Spleen (tissue), 7 donors: ENCODE measurements at regions not wholly inside any gene's neighbourhood (a gene's known extent, or its start where the extent isn't known, plus 50 kb on each side); places are given as distances from the start of the nearest gene placed in this dataset.

Source experiments
- POLR2A ChIP-seq, 3 donors: fragments of 450-650 bp; IDR thresholded peaks; one replicate each; pipeline ENCODE4 v1.5.1; 2017; ENCODE audit warnings: antibody characterized with exemption in 3 of 3, mild to moderate bottlenecking in 1 of 3
- POLR2AphosphoS5 ChIP-seq, 3 donors: sonication (generic); formaldehyde crosslinking; IDR thresholded peaks; one replicate each; pipeline ENCODE4 v1.5.1; 2017; ENCODE audit warnings: antibody characterized with exemption in 3 of 3
- TF ChIP-seq, protein P1 (sequence below), 11 experiments: fragments of 200-600 bp in 7 of 11; fragments of 450-650 bp in 4 of 11; sonication (generic) in 4 of 11; IDR thresholded peaks in 8 of 11; conservative IDR thresholded peaks in 3 of 11; 1 replicate in 7 of 11; 2 replicates in 4 of 11; pipeline versions ENCODE4 v1.4.0 to v1.8.0; 2016 to 2021; ENCODE audit warnings: antibody characterized with exemption in 11 of 11, inconsistent platforms in 4 of 11, mild to moderate bottlenecking in 1 of 11
- donor health status: DM: no; HTN: no; CAD: no; lungs with moderate emphysema.
- donor health status: DM: no; HTN: no; CAD: no.
- donor health status: DM: no; HTN: no; CAD: no.

DNA sequence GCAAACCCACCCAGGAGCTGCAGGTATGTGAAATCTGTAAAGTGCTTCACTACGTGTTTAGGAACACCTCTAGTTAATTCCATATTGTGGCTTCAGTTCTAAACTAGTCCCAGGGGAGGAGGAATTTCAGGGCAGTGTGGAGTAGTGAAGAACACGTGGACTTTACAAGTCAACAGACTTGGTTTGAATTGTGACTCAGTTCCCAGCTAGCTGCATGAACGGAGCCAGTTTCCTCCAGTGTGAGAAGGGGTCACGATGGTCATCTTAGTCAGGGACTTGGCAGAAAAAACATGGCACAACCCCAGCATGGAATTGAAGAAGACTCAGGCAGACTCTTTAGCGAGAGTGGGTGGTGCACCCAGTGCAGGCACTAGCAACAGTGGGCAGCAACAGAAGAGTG lies 175.7 kb upstream of the UBL3 start:
- TF ChIP-seq, protein P1, sequence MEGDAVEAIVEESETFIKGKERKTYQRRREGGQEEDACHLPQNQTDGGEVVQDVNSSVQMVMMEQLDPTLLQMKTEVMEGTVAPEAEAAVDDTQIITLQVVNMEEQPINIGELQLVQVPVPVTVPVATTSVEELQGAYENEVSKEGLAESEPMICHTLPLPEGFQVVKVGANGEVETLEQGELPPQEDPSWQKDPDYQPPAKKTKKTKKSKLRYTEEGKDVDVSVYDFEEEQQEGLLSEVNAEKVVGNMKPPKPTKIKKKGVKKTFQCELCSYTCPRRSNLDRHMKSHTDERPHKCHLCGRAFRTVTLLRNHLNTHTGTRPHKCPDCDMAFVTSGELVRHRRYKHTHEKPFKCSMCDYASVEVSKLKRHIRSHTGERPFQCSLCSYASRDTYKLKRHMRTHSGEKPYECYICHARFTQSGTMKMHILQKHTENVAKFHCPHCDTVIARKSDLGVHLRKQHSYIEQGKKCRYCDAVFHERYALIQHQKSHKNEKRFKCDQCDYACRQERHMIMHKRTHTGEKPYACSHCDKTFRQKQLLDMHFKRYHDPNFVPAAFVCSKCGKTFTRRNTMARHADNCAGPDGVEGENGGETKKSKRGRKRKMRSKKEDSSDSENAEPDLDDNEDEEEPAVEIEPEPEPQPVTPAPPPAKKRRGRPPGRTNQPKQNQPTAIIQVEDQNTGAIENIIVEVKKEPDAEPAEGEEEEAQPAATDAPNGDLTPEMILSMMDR (IDR thresholded peaks at IDR 0.05 in 8 of 11, conservative IDR thresholded peaks at IDR 0.05 in 3 of 11) = no peak
- TF ChIP-seq POLR2A (IDR thresholded peaks at IDR 0.05) (no peak), POLR2AphosphoS5 (IDR thresholded peaks at IDR 0.05) (no peak)
